ENCODE measurements at regions not wholly inside any gene's neighbourhood (a gene's known extent, or its start where the extent isn't known, plus 50 kb on each side); places are given as distances from the start of the nearest gene placed in this dataset.

DNA sequence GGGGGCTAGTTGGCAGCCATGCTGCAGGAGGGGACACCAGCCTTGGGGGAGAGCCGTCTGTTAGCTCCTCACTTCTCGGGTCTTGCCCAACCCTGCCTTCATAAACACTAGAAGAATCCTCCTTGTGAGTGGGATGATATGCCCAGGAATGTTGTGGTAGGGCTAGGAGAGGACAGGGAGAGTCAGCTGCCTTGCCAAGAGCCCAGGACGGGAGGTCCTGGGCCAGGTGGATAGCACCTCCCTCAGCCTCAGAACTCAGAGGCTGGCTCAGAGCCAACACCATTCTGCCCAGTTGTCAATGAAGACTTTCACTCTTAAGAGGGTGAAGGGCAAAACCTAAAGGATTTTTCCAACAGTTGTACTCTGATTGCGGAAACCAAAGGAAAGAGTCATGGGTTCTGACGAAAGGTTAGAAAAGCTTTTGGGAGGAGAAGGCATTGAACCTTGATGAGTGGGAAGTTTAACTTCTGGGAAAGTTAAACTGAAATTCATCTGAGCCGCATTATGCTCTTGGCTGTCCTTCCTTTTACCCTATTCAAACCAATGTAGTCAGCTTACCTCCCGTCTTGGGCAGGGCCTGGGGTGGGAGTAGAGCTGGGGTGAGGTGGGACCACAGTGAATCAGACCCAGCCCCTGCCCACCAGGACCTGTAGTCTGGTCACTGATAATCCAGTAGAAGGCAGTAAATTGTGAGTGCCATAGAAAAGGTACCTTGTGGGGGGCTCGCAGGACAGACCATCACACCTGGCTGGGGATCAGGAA lies 81.9 kb downstream of the FAM43A start:
- no peak for TF ChIP-seq POLR2A (IDR thresholded peaks at IDR 0.05)
- TF ChIP-seq, protein P1, sequence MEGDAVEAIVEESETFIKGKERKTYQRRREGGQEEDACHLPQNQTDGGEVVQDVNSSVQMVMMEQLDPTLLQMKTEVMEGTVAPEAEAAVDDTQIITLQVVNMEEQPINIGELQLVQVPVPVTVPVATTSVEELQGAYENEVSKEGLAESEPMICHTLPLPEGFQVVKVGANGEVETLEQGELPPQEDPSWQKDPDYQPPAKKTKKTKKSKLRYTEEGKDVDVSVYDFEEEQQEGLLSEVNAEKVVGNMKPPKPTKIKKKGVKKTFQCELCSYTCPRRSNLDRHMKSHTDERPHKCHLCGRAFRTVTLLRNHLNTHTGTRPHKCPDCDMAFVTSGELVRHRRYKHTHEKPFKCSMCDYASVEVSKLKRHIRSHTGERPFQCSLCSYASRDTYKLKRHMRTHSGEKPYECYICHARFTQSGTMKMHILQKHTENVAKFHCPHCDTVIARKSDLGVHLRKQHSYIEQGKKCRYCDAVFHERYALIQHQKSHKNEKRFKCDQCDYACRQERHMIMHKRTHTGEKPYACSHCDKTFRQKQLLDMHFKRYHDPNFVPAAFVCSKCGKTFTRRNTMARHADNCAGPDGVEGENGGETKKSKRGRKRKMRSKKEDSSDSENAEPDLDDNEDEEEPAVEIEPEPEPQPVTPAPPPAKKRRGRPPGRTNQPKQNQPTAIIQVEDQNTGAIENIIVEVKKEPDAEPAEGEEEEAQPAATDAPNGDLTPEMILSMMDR (IDR thresholded peaks at IDR 0.05): no peak

Data from testis (tissue), 2 donors.